Adrenal gland (tissue), 9 donors: ENCODE measurements at regions not wholly inside any gene's neighbourhood (a gene's known extent, or its start where the extent isn't known, plus 50 kb on each side); places are given as distances from the start of the nearest gene placed in this dataset.
"Not testable (repeated sequence)": the region's sequence is repeated elsewhere in the genome, so short reads cannot be mapped to it uniquely, and the experiment has no call there.

Source experiments
- DNase-seq, 7 donors: peaks; one replicate each; pipeline ENCODE4 v3.0.0-alpha.2; 2019 to 2020
- H3K27ac ChIP-seq, 5 donors: fragments of 200-600 bp; sonication (generic) in 4 of 5; 1 replicate in 3 of 5; 2 replicates in 2 of 5; pipeline versions ENCODE4 v1.5.1 to v1.8.0; 2016 to 2020; ENCODE audit warnings: mild to moderate bottlenecking in 1 of 5
- H3K27me3 ChIP-seq: fragments of 200-600 bp; 2 replicates; pipeline ENCODE4 v1.8.0; 2021
- H3K36me3 ChIP-seq, 2 donors: fragments of 200-600 bp; replicated peaks in 1 of 2; 1 replicate in 1 of 2; 2 replicates in 1 of 2; pipeline versions ENCODE4 v1.5.1 to v1.8.0; 2018 to 2022
- H3K4me1 ChIP-seq, 2 donors: fragments of 200-600 bp; replicated peaks in 1 of 2; 1 replicate in 1 of 2; 2 replicates in 1 of 2; pipeline versions ENCODE4 v1.5.1 to v1.8.0; 2018 to 2021
- H3K4me3 ChIP-seq, 4 donors: fragments of 200-600 bp; sonication (generic) in 3 of 4; one replicate each; pipeline ENCODE4 v1.5.1; 2016 to 2018
- H3K9me3 ChIP-seq, 3 donors: fragments of 200-600 bp; sonication (generic) in 1 of 3; replicated peaks in 1 of 3; 1 replicate in 2 of 3; 2 replicates in 1 of 3; pipeline versions ENCODE4 v1.5.1 to v1.8.0; 2016 to 2021
- CTCF ChIP-seq, 6 experiments: fragments of 450-650 bp in 4 of 6; fragments of 200-600 bp in 2 of 6; sonication (generic) in 1 of 6; IDR thresholded peaks; 1 replicate in 5 of 6; 2 replicates in 1 of 6; pipeline versions ENCODE4 v1.5.1 to v1.8.0; 2016 to 2021; ENCODE audit warnings: antibody characterized with exemption in 6 of 6, mild to moderate bottlenecking in 2 of 6, moderate library complexity in 1 of 6
- POLR2A ChIP-seq, 2 donors: fragments of 450-650 bp; IDR thresholded peaks; one replicate each; pipeline ENCODE4 v1.6.1; 2017; ENCODE audit warnings: antibody characterized with exemption in 2 of 2, mild to moderate bottlenecking in 2 of 2, moderate library complexity in 1 of 2
- WGBS, 4 donors: extraction: QIAGEN DNeasy Blood & Tissue Kit in 2 of 4; methylation state at CpG; one replicate each; pipeline versions ENCODE4 v1.1.5 to v1.1.7; 2013 to 2017; 5-methylcytosine and 5-hydroxymethylcytosine counted together
- intact Hi-C, 2 donors: fragments of 100-400 bp; cut with DNase I; formaldehyde crosslinking; loops; one replicate each; pipeline versions ENCODE4 v1.14.1 to v1.15.0; 2022 to 2023
- donor health status: healthy with polysubstance abuse.
- donor health status: Bipolar disorder and iron deficiency.
- donor health status: DM: yes; HTN: yes; CAD: no.
- donor health status: DM: no; HTN: no; CAD: no.
- donor health status: DM: no; HTN: no; CAD: no.

- Histone ChIP-seq H3K27ac (no peak overlapping the region), H3K4me1 (peaks cover 0 to 25% of the 10 kb centered on the region in 2 donors), H3K4me3 (no peak overlapping the region), H3K27me3 (no peaks in the 10 kb centered on the region), H3K9me3 (no peaks in the 10 kb centered on the region), H3K36me3 (no peaks in the 10 kb centered on the region)
- TF ChIP-seq CTCF (IDR thresholded peaks at IDR 0.05): no peak
- TF ChIP-seq POLR2A (IDR thresholded peaks at IDR 0.05): no peak
- intact Hi-C loops: no loop called here
- 59 to 91% (median 73%) methylated on average over 2 of the region's 2 CpGs for whole genome bisulfite sequencing, 4 donors
- no peak for DNase-seq
Observed at GRCh38 chr7:112930787-112931186, 140.6 kb upstream of the TMEM168 start.

- WGBS, 4 donors: 96 to 98% (median 96%) methylated on average over 3 of the region's 3 CpGs
- Histone ChIP-seq H3K9me3 (no peaks in the 10 kb centered on the region), H3K36me3 (no peaks in the 10 kb centered on the region), H3K4me3 (no peak overlapping the region), H3K4me1 (peaks cover 6 to 29% of the 10 kb centered on the region in 2 donors), H3K27me3 (no peaks in the 10 kb centered on the region), H3K27ac (no peak overlapping the region)
- no peak for DNase-seq
- intact Hi-C loops: no loop called here
- TF ChIP-seq POLR2A (IDR thresholded peaks at IDR 0.05) (no peak), CTCF (IDR thresholded peaks at IDR 0.05) (no peak)
Observed at GRCh38 chr7:112929421-112929820, 139.2 kb upstream of the TMEM168 start.

GRCh38 chr7:112926018-112926417 lies 135.8 kb upstream of the TMEM168 start:
- H3K4me1 ChIP-seq: peaks cover 6 to 30% of the 10 kb centered on the region in 2 donors
- H3K4me3 ChIP-seq: no peak overlapping the region
- DNase-seq: no peak
- no peaks in the 10 kb centered on the region for H3K27me3 ChIP-seq
- H3K27ac ChIP-seq: no peak overlapping the region
- no peak for TF ChIP-seq CTCF (IDR thresholded peaks at IDR 0.05)
- no peak for TF ChIP-seq POLR2A (IDR thresholded peaks at IDR 0.05)
- H3K36me3 ChIP-seq: no peaks in the 10 kb centered on the region
- intact Hi-C loops: no loop called here
- no peaks in the 10 kb centered on the region for H3K9me3 ChIP-seq

- H3K4me3 ChIP-seq, H3K27ac ChIP-seq, H3K36me3 ChIP-seq, intact Hi-C loops, DNase-seq, H3K27me3 ChIP-seq, H3K9me3 ChIP-seq: not testable (repeated sequence)
- 96 to 99% (median 98%) methylated on average over 5 to 25 of the region's 25 CpGs; no CpG with 5 or more reads in 1 of the 4 donors for WGBS, 4 donors
- H3K4me1 ChIP-seq: peaks cover 6 to 10% of the 10 kb centered on the region in 2 donors
Observed at GRCh38 chr7:112922546-112922945, 132.4 kb upstream of the TMEM168 start.

GRCh38 chr7:112916431-112916830 lies 126.2 kb upstream of the TMEM168 start:
- H3K4me3 ChIP-seq, H3K9me3 ChIP-seq, H3K27ac ChIP-seq, H3K27me3 ChIP-seq, DNase-seq, intact Hi-C loops, H3K36me3 ChIP-seq, H3K4me1 ChIP-seq: not testable (repeated sequence)
- 91 to 97% (median 95%) methylated on average over 6 to 18 of the region's 18 CpGs for WGBS, 4 donors
